PC-9 (cell line): ENCODE measurements at regions not wholly inside any gene's neighbourhood (a gene's known extent, or its start where the extent isn't known, plus 50 kb on each side); places are given as distances from the start of the nearest gene placed in this dataset.
A peak's percentile ranks its signal among the peaks of the same experiment; 100 is the strongest.

ENCODE experiments used
- BruUV-seq: library from RNA; stranded (reverse); fragments of 400-500 nt; replicated peaks from 2 replicates; lab custom pipeline; 2021; lab: Mats Ljungman, UMichigan
- CTCF ChIA-PET: fragments of 300-600 bp; sonication (Branson Sonifier 250); formaldehyde crosslinking; loops from one replicate; lab custom pipeline; 2022; ENCODE audit warnings: antibody characterized with exemption; lab: Charles Lee
- POLR2A ChIA-PET: fragments of 300-600 bp; sonication (Branson Sonifier 250); formaldehyde crosslinking; loops from one replicate; lab custom pipeline; 2022; ENCODE audit warnings: antibody characterized with exemption; ENCODE audit not compliant: unreplicated experiment; lab: Charles Lee
- DNase-seq, 2 experiments: peaks; one replicate each; pipeline versions ENCODE4 v3.0.0 to v3.0.0-alpha.2; 2015 to 2022; ENCODE audit warnings: mixed read lengths in 1 of 2
- H2AFZ ChIP-seq: fragments of 200-600 bp; sonication (generic); 2 replicates; pipeline ENCODE4 v1.8.1; 2017; ENCODE audit warnings: antibody characterized with exemption
- H3F3A ChIP-seq: fragments of 200-600 bp; sonication (generic); 2 replicates; pipeline ENCODE4 v1.8.1; 2017; ENCODE audit warnings: antibody characterized with exemption, mild to moderate bottlenecking, low read depth; ENCODE audit not compliant: insufficient read depth
- H3K27ac ChIP-seq: fragments of 200-600 bp; sonication (generic); 2 replicates; pipeline ENCODE4 v1.6.1; 2016; ENCODE audit warnings: mixed run types
- H3K27me3 ChIP-seq: fragments of 200-600 bp; sonication (generic); 2 replicates; pipeline ENCODE4 v1.6.1; 2016; ENCODE audit warnings: low read depth, mixed run types; ENCODE audit not compliant: insufficient read depth
- H3K36me3 ChIP-seq: fragments of 200-600 bp; sonication (generic); 2 replicates; pipeline ENCODE4 v1.6.1; 2016; ENCODE audit warnings: low read depth, mixed run types
- H3K4me1 ChIP-seq: fragments of 200-600 bp; sonication (generic); replicated peaks from 2 replicates; pipeline ENCODE4 v1.6.1; 2016; ENCODE audit warnings: mixed run types; ENCODE audit not compliant: insufficient read depth
- H3K4me2 ChIP-seq: fragments of 200-600 bp; sonication (generic); 2 replicates; pipeline ENCODE4 v1.6.1; 2017; ENCODE audit warnings: mixed run types
- H3K4me3 ChIP-seq: fragments of 200-600 bp; sonication (generic); 2 replicates; pipeline ENCODE4 v1.6.1; 2016; ENCODE audit warnings: mixed run types
- H3K79me2 ChIP-seq: fragments of 200-600 bp; sonication (generic); 2 replicates; pipeline ENCODE4 v1.6.1; 2017; ENCODE audit warnings: low read depth, mixed run types
- H3K9me2 ChIP-seq: fragments of 200-600 bp; sonication (generic); 2 replicates; pipeline ENCODE4 v1.8.1; 2017; ENCODE audit warnings: mild to moderate bottlenecking; ENCODE audit not compliant: insufficient read depth
- H3K9me3 ChIP-seq: fragments of 200-600 bp; sonication (generic); 2 replicates; pipeline ENCODE4 v1.8.1; 2016; ENCODE audit warnings: low read depth; ENCODE audit not compliant: insufficient read depth
- H4K20me1 ChIP-seq: fragments of 200-600 bp; sonication (generic); 2 replicates; pipeline ENCODE4 v1.8.1; 2017; ENCODE audit not compliant: insufficient read depth
- EZH2 ChIP-seq: fragments of 200-600 bp; sonication (generic); IDR thresholded peaks from 2 replicates; pipeline ENCODE4 v1.8.0; 2017; ENCODE audit warnings: antibody characterized with exemption, low read depth
- intact Hi-C: fragments of 100-400 bp; cut with micrococcal nuclease; formaldehyde crosslinking; loops from one replicate; pipeline ENCODE4 v1.10.0; 2022; ENCODE audit not compliant: unreplicated experiment
- TF ChIP-seq, protein P1 (sequence below): fragments of 200-600 bp; sonication (generic); conservative IDR thresholded peaks from 2 replicates; pipeline ENCODE4 v1.6.1; 2017; ENCODE audit warnings: mixed run types, antibody characterized with exemption, mild to moderate bottlenecking, moderate library complexity

DNA sequence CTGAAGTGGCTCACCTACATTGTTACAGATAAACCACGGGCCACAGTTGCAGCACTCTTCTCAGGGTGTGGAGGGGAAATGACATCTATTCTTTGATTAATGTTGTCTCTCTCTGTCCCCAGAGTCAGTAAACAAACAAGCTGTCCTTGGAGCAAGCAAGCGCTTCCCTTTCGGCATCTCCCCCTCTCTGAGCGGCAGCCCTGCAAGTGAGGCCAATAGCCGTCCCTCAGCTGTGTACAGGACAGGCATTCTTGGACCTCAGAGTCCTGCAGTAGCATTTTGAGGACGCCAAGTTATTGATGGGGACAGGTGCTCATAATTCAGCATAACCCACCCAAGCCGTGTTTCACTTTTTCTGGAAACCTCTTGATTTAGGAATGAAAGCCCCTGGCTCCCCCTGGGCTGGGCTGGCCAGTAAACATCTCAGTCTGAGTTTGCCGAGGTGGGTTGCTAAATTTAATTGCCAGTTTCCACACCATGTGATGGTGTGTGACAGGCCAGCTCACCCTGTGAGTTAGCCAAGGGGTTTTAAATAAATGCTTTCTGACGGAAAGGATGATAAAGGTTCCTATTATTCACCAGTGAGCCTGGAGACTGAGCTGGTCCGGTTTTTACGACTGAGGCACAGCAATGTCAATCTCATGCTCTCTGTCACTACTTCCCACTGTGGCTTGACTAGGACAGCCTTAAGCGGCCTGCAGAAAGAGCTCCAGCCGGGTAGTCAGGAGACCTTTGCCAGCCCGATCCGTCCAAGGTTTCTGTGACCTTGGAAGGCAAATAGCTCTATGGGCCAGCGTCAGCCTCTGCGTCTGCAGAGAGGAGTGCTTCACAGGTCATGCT lies 214.8 kb upstream of the RREB1 start:
- DNase-seq: no peak
- Histone ChIP-seq H3K4me2 (peak overlapping the region; percentile 62), H3K9me3 (no peaks in the 10 kb centered on the region), H3K79me2 (no peaks in the 10 kb centered on the region), H3K9me2 (no peaks in the 10 kb centered on the region), H3K27me3 (no peaks in the 10 kb centered on the region), H3K27ac (peak overlapping the region; percentile 86), H3K4me3 (no peak overlapping the region), H3K4me1 (peaks cover 34% of the 10 kb centered on the region), H2AFZ (no peak overlapping the region), H3F3A (peaks cover 8% of the 10 kb centered on the region), H3K36me3 (no peaks in the 10 kb centered on the region), H4K20me1 (no peaks in the 10 kb centered on the region)
- TF ChIP-seq, protein P1, sequence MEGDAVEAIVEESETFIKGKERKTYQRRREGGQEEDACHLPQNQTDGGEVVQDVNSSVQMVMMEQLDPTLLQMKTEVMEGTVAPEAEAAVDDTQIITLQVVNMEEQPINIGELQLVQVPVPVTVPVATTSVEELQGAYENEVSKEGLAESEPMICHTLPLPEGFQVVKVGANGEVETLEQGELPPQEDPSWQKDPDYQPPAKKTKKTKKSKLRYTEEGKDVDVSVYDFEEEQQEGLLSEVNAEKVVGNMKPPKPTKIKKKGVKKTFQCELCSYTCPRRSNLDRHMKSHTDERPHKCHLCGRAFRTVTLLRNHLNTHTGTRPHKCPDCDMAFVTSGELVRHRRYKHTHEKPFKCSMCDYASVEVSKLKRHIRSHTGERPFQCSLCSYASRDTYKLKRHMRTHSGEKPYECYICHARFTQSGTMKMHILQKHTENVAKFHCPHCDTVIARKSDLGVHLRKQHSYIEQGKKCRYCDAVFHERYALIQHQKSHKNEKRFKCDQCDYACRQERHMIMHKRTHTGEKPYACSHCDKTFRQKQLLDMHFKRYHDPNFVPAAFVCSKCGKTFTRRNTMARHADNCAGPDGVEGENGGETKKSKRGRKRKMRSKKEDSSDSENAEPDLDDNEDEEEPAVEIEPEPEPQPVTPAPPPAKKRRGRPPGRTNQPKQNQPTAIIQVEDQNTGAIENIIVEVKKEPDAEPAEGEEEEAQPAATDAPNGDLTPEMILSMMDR: no peak
- TF ChIP-seq EZH2: no peak
- CTCF ChIA-PET: no interaction called here
- intact Hi-C loops: no loop called here
- POLR2A ChIA-PET: no interaction called here
- BruUV-seq: no TSS peak

DNA sequence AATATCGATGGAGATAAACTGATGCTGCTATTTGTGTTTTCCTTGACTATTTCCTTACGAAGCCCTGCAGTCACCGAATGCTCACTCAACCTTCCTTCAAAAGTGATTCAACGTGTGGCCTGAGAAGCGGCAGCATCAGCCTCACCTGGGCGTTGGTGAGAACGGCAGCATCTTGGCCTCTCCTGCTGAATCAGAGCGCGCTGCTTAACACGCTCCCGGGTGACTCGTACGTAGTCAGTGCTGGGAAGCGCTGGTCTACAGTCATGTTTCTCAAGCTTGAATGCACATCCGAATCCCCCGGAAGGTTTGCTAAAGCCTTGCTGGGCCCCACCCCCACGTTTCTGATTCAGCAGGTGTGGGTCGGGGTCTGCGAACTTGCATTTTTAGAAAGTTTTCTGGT lies 214.1 kb upstream of the RREB1 start:
- no peaks in the 10 kb centered on the region for H4K20me1 ChIP-seq
- no peak overlapping the region for H2AFZ ChIP-seq
- H3K4me3 ChIP-seq: no peak overlapping the region
- peak in 1 of 2 experiments; percentile 43 for DNase-seq
- peaks cover 34% of the 10 kb centered on the region for H3K4me1 ChIP-seq
- H3K4me2 ChIP-seq: no peak overlapping the region
- intact Hi-C loops: no loop called here
- no peak overlapping the region for H3K27ac ChIP-seq
- ChIA-PET POLR2A (no interaction called here), CTCF (no interaction called here)
- TF ChIP-seq EZH2: no peak
- TF ChIP-seq, protein P1: no peak
- no peaks in the 10 kb centered on the region for H3K79me2 ChIP-seq
- no peaks in the 10 kb centered on the region for H3K9me2 ChIP-seq
- H3F3A ChIP-seq: peaks cover 8% of the 10 kb centered on the region
- H3K27me3 ChIP-seq: no peaks in the 10 kb centered on the region
- H3K9me3 ChIP-seq: no peaks in the 10 kb centered on the region
- no TSS peak for BruUV-seq
- no peaks in the 10 kb centered on the region for H3K36me3 ChIP-seq

DNA sequence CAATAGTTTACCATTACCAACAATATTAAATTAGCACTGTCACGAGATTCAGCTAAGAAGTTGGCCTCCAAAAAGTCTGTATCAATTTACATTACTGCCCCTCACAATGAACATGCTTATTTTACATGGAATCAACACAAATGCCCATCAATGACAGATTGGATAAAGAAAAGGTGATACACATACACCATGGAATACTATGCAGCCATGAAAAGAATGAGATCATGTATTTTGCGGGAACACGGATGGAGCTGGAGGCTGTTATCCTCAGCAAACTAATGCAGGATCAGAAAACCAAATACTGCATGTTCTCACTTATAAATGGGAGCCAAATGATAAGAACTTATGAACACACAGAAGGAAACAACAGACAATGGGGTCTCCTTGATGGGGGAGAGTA lies 211.8 kb upstream of the RREB1 start:
- H3K79me2 ChIP-seq: no peaks in the 10 kb centered on the region
- no peak overlapping the region for H3K4me3 ChIP-seq
- H3K9me2 ChIP-seq: no peaks in the 10 kb centered on the region
- peaks cover 23% of the 10 kb centered on the region for H3K4me1 ChIP-seq
- no peak for TF ChIP-seq EZH2
- TF ChIP-seq, protein P1: no peak
- no peaks in the 10 kb centered on the region for H3K36me3 ChIP-seq
- no peaks in the 10 kb centered on the region for H3K27me3 ChIP-seq
- no peaks in the 10 kb centered on the region for H3K9me3 ChIP-seq
- intact Hi-C loops: no loop called here
- no peaks in the 10 kb centered on the region for H4K20me1 ChIP-seq
- CTCF ChIA-PET: no interaction called here
- no peak overlapping the region for H3K27ac ChIP-seq
- H3K4me2 ChIP-seq: no peak overlapping the region
- peaks cover 8% of the 10 kb centered on the region for H3F3A ChIP-seq
- H2AFZ ChIP-seq: no peak overlapping the region
- POLR2A ChIA-PET: no interaction called here
- BruUV-seq: no TSS peak
- no peak for DNase-seq
